Rectal smooth muscle tissue (tissue), 1 donor: ENCODE measurements at regions not wholly inside any gene's neighbourhood (a gene's known extent, or its start where the extent isn't known, plus 50 kb on each side); places are given as distances from the start of the nearest gene placed in this dataset.

ENCODE experiments used
- H3K27ac ChIP-seq: one replicate; pipeline ENCODE4 v1.7.0; 2013; ENCODE audit warnings: low read depth, low read length, inconsistent platforms
- H3K27me3 ChIP-seq: one replicate; pipeline ENCODE4 v1.7.0; 2013; ENCODE audit warnings: low read length; ENCODE audit not compliant: control insufficient read depth, insufficient read depth
- H3K36me3 ChIP-seq: one replicate; pipeline ENCODE4 v1.7.0; 2013; ENCODE audit warnings: low read length; ENCODE audit not compliant: control insufficient read depth, insufficient read depth
- H3K4me1 ChIP-seq: one replicate; pipeline ENCODE4 v1.7.0; 2013; ENCODE audit warnings: low read length; ENCODE audit not compliant: control insufficient read depth, insufficient read depth
- H3K4me3 ChIP-seq: one replicate; pipeline ENCODE4 v1.7.0; 2013; ENCODE audit warnings: low read length
- H3K9ac ChIP-seq: one replicate; pipeline ENCODE4 v1.7.0; 2013; ENCODE audit warnings: low read length

DNA sequence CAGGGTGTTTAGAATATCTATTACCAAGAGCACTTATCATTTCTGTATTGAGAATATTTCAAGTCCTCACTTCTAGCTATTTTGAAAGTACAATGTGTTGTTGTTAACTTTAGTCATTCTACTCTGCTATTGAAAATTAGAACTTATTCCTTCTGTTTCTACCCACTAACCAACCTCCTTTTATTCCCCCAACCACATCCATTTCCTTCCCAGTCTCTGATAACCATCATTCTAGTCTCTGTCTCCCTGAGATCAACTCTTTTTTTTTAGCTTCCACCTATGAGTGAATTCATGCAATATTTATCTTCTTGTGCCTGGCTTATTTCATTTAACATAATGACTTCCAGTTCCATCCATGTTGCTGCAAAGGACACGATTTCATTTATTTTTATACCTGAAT, 290.6 kb upstream of the OR4E1 start:
- no peak overlapping the region for H3K27ac ChIP-seq
- H3K4me1 ChIP-seq, result no peaks in the 10 kb centered on the region
- no peak overlapping the region for H3K9ac ChIP-seq
- H3K27me3 ChIP-seq, result no peaks in the 10 kb centered on the region
- no peaks in the 10 kb centered on the region for H3K36me3 ChIP-seq
- no peak overlapping the region for H3K4me3 ChIP-seq

DNA sequence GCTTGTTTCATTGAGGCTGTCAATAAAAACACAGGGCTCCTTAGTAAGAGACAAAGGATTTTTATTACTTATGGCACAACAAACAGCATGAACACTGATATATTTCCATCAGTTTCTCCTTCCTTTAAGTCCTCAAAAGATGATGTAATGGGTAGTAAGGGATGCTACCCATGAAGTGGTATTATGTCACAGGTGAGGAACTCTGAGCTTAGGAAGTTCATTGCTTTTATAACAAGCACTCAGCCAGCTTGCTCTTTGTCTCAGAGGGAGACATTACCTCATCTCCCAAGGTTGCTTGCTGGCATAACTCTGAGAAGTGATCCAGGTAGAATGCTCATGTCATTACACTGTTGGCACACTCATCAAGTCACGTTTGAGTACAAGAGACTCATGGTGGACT, 287.0 kb upstream of the OR4E1 start:
- no peaks in the 10 kb centered on the region for H3K36me3 ChIP-seq
- H3K27me3 ChIP-seq, result no peaks in the 10 kb centered on the region
- no peak overlapping the region for H3K27ac ChIP-seq
- no peak overlapping the region for H3K4me3 ChIP-seq
- no peaks in the 10 kb centered on the region for H3K4me1 ChIP-seq
- H3K9ac ChIP-seq, result no peak overlapping the region

DNA sequence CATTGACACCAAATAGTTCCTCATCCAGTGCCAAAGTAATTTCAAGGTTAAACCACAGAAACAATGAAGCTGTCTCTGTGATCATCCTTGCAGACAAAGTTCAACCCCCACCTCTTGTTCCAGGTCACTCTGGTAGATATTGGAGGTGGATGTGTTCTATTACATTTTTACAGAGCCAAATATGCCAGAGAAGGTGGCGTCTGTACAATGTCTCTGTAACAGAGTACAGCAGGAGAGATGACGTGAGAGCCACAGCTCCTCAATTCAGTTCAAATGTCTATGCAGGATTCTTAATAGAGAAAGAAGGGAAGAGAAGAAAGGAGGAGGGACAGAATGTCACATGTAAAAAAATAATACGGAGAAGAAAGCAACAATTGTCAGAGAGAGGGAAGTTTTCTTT, 268.3 kb upstream of the OR4E1 start:
- Histone ChIP-seq H3K36me3 (no peaks in the 10 kb centered on the region), H3K27me3 (no peaks in the 10 kb centered on the region), H3K9ac (no peak overlapping the region), H3K4me3 (no peak overlapping the region), H3K4me1 (no peaks in the 10 kb centered on the region), H3K27ac (no peak overlapping the region)

DNA sequence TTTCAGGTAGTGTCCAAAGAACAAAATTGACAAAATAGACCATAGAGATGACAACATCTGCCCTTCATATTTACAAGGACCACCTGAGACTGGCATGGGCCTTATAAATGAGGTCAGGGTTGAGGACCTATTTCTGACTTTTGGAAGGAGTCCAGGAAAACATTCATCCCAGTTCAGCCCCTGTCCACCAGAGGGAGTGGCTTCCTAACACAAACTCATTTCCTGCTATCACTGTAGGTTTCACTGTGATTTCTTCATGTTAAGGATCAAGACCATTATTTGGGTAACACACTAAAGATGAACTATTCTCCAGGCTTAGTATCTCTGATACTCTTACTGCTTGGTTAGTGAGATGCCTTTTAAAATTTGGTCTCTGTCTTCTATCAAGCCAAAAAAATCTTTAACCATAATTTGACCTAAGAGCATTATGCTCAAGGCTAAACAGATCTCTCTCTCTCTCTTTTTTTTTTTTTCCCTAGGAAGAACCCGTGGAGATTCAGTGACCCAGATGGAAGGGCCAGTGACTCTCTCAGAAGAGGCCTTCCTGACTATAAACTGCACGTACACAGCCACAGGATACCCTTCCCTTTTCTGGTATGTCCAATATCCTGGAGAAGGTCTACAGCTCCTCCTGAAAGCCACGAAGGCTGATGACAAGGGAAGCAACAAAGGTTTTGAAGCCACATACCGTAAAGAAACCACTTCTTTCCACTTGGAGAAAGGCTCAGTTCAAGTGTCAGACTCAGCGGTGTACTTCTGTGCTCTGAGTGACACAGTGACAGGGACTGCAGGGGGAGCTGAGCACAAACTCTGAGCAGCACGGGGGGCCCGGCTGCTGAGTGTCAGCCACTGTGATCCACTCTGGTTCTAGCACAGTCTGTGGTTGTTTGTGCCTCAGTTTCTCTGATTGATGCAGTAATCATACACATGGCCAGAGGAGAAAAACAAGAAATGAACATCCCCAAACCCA, 267.6 kb upstream of the OR4E1 start:
- no peak overlapping the region for H3K4me3 ChIP-seq
- no peak overlapping the region for H3K27ac ChIP-seq
- H3K36me3 ChIP-seq, result no peaks in the 10 kb centered on the region
- no peaks in the 10 kb centered on the region for H3K27me3 ChIP-seq
- H3K9ac ChIP-seq, result no peak overlapping the region
- no peaks in the 10 kb centered on the region for H3K4me1 ChIP-seq

DNA sequence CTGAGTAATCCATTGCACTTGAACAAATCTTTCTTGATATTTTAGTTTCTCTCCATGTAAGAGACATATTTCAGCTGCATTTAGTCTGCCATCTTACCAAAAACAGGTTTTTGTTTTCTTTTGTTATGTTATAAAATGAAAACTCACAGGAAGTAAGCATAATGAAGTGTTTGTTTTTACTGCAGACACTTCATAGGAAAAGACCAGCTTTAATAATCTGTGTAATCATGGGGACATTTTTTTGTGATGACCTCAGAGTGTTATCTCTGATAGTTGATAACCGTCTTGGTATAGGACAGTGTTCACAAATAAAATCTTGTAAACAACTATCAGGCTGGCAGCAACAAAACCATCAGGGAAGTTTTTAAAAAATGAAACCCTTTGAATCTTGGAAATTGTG, 266.2 kb upstream of the OR4E1 start:
- H3K4me1 ChIP-seq, result no peaks in the 10 kb centered on the region
- H3K4me3 ChIP-seq, result no peak overlapping the region
- H3K27me3 ChIP-seq, result no peaks in the 10 kb centered on the region
- no peak overlapping the region for H3K27ac ChIP-seq
- no peaks in the 10 kb centered on the region for H3K36me3 ChIP-seq
- H3K9ac ChIP-seq, result no peak overlapping the region

DNA sequence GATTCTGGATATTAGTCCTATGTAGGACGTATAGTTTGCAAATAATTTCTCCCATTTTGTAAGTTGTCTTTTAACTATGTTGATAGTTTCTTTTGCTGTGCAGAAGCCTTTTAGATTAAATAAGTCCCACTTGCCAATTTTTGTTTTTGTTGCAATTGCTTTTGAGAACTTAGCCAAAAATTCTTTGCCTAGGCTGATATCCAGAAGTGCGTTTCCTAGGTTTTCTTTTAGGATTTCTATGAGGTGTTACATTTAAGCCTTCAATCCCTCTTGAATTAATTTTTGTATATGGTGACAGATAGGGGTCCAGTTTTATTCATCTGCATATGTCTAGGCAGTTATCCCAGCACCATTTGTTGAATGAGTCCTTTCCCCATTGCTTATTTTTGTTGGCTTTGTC, 264.4 kb upstream of the OR4E1 start:
- H3K27ac ChIP-seq, result no peak overlapping the region
- no peaks in the 10 kb centered on the region for H3K4me1 ChIP-seq
- no peaks in the 10 kb centered on the region for H3K27me3 ChIP-seq
- H3K36me3 ChIP-seq, result no peaks in the 10 kb centered on the region
- H3K9ac ChIP-seq, result no peak overlapping the region
- H3K4me3 ChIP-seq, result no peak overlapping the region

DNA sequence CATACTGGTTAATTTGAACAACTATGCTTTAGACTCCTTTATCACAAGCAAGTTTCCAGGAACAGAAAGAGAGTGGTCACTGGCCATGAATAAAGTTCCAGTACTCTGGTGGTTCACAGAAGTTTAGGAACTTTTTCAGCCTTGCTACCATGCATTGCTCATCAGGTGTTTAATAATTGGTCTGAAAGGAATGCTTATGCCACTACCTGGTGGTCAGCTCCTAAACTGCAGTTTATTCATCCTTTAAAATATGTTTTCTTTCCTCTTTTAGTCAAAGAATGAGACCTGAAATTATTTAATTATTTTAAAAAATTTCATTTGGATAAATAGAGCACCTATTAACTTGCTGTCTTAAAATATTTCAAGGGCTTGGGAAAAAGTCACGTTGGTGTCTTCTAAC, 260.1 kb upstream of the OR4E1 start:
- Histone ChIP-seq H3K4me1 (no peaks in the 10 kb centered on the region), H3K27me3 (no peaks in the 10 kb centered on the region), H3K4me3 (no peak overlapping the region), H3K36me3 (no peaks in the 10 kb centered on the region), H3K27ac (no peak overlapping the region), H3K9ac (no peak overlapping the region)

DNA sequence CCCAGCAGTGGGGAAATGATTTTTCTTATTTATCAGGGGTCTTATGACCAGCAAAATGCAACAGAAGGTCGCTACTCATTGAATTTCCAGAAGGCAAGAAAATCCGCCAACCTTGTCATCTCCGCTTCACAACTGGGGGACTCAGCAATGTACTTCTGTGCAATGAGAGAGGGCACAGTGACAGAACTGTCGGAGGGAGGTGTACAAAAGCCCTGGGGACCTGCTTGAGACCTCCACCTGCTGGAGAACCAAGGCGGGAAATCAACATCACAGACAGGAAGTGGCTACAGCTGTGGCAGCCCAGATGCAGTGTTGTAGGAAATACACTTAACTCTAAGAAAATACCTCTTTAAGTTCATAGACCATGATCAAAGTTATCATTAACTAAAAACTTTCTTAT, 250.9 kb upstream of the OR4E1 start:
- H3K27me3 ChIP-seq, result no peaks in the 10 kb centered on the region
- no peak overlapping the region for H3K4me3 ChIP-seq
- no peaks in the 10 kb centered on the region for H3K36me3 ChIP-seq
- H3K4me1 ChIP-seq, result no peaks in the 10 kb centered on the region
- no peak overlapping the region for H3K27ac ChIP-seq
- H3K9ac ChIP-seq, result no peak overlapping the region

DNA sequence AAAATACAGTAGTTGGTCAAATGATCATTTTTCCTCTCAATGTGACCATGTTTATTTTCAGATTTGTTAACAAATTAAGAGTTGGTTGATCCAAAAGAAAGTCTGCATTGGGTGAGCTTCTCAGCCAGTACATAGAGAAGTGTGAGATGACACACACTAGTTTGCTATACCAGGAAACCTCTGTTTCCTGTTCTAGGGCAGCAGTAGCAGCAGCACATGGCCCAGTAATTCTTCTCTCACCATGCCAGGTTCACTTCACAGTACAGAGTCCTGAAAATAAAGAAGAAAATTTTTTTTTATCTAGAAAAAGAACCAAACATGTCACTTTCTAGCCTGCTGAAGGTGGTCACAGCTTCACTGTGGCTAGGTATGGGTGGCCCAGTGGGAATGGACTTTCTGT, 250.2 kb upstream of the OR4E1 start:
- Histone ChIP-seq H3K27me3 (no peaks in the 10 kb centered on the region), H3K4me1 (no peaks in the 10 kb centered on the region), H3K4me3 (no peak overlapping the region), H3K9ac (no peak overlapping the region), H3K27ac (no peak overlapping the region), H3K36me3 (no peaks in the 10 kb centered on the region)

DNA sequence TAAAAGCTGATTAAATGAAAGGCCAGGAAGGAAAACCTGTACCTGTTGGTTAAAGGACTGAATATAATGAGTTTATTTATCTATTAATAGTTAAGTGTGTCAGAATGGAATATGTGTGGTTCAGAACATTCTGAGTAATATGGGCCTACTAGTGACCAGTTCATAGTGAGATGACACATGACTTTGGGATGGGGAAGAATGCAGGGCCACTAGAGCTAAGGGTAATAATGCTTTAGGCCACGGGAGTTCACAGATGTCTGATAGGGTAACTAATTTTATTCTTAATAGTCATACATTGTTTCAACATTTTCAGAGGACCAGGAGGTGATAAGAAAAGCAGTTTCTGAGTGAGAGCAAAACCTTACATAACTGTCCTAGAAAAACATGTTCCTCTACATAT, 247.8 kb upstream of the OR4E1 start:
- H3K4me1 ChIP-seq, result no peaks in the 10 kb centered on the region
- no peaks in the 10 kb centered on the region for H3K27me3 ChIP-seq
- H3K27ac ChIP-seq, result no peak overlapping the region
- H3K4me3 ChIP-seq, result no peak overlapping the region
- H3K36me3 ChIP-seq, result no peaks in the 10 kb centered on the region
- no peak overlapping the region for H3K9ac ChIP-seq

DNA sequence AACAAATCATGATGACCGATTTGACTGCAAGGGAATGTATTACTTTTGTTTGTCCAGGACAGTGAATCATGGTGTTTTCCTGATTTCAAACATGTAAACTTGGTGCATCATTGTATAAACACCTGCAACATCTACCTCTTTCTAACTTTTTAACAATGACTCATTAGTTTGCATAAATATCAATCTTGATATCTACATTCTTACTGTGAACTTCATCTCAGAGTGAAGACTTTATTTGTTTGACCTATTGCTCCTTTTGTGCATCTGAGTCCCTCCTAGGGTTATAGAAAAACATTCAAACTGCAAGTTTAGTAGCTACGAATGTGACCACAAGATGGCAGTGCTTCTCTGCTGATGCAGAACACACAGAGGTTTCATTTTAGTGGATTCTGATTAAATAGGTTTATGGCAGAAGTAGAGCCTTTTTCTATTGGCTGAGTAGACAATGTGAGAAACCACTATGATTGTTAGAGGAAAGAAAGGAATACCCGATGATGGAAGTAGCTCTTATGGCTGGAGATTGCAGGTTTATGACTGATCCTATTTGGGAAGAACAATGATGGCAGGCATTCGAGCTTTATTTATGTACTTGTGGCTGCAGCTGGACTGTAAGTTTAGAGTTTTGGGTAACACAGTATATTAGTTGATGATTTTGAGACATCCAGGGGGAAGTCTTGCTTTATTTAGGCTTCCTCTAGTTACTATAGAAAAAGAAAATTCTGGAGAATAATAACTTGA, 244.2 kb upstream of the OR4E1 start:
- no peak overlapping the region for H3K27ac ChIP-seq

DNA sequence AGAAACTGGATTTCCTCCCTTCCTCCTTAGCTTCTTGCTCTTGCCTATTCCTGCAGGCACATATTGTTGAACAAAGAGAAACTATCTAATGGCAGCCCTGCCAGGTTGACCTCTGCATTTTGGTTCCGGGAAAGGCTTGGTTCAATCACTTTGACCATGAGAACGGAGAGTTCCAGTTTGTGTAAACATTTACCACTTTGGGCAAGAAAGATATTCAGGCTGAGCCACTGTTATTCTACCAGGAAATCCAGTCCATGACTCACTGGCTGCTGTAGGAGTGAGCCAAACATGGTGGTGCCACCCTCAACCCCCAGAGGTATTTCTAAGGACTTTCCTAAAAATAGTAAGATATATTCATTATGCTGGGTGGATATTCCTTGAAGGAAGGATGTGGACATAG, 242.2 kb upstream of the OR4E1 start:
- Histone ChIP-seq H3K9ac (no peak overlapping the region), H3K27ac (no peak overlapping the region), H3K4me3 (no peak overlapping the region), H3K4me1 (no peaks in the 10 kb centered on the region), H3K36me3 (no peaks in the 10 kb centered on the region), H3K27me3 (no peaks in the 10 kb centered on the region)

More for the DNA sequence above, 244.2 kb upstream of the OR4E1 start:
- H3K4me1 ChIP-seq, result no peaks in the 10 kb centered on the region
- no peak overlapping the region for H3K9ac ChIP-seq
- H3K27me3 ChIP-seq, result no peaks in the 10 kb centered on the region
- H3K4me3 ChIP-seq, result no peak overlapping the region
- H3K36me3 ChIP-seq, result no peaks in the 10 kb centered on the region
